GM23338 (cell line): ENCODE measurements at regions not wholly inside any gene's neighbourhood (a gene's known extent, or its start where the extent isn't known, plus 50 kb on each side); places are given as distances from the start of the nearest gene placed in this dataset.

ENCODE experiments used
- CREB1 ChIP-seq: fragments of 250-450 bp; sonication (Bioruptor Pico); IDR thresholded peaks from 2 replicates; pipeline ENCODE4 v1.5.0; 2020; ENCODE audit warnings: low read depth, mild to moderate bottlenecking, moderate library complexity
- CTCF ChIP-seq, 2 experiments: fragments of 200-600 bp in 1 of 2; sonication (generic) in 1 of 2; conservative IDR thresholded peaks; 2 replicates each; pipeline versions ENCODE4 v1.5.1 to v1.6.1; 2016 to 2017; ENCODE audit warnings: antibody characterized with exemption in 2 of 2, low read depth in 2 of 2, mild to moderate bottlenecking in 2 of 2, moderate library complexity in 1 of 2
- ETS1 ChIP-seq: IDR thresholded peaks from 2 replicates; pipeline ENCODE4 v1.6.1; 2016; ENCODE audit warnings: antibody characterized with exemption
- EZH2 ChIP-seq: fragments of 200-600 bp; sonication (generic); IDR thresholded peaks from one replicate; pipeline ENCODE4 v1.8.0; 2017; ENCODE audit warnings: antibody characterized with exemption, mild to moderate bottlenecking, low read depth; ENCODE audit not compliant: unreplicated experiment
- EZH2phosphoT487 ChIP-seq: fragments of 200-600 bp; sonication (generic); IDR thresholded peaks from one replicate; pipeline ENCODE4 v1.8.1; 2018; ENCODE audit warnings: antibody characterized with exemption; ENCODE audit not compliant: unreplicated experiment
- POLR2AphosphoS5 ChIP-seq: IDR thresholded peaks from 2 replicates; pipeline ENCODE4 v1.6.1; 2016; ENCODE audit warnings: antibody characterized with exemption, low read depth
- REST ChIP-seq: IDR thresholded peaks from one replicate; pipeline ENCODE4 v1.6.1; 2018; ENCODE audit warnings: antibody characterized with exemption; ENCODE audit not compliant: unreplicated experiment
- STAT1 ChIP-seq: IDR thresholded peaks from one replicate; pipeline ENCODE4 v1.6.1; 2016; ENCODE audit warnings: antibody characterized with exemption; ENCODE audit not compliant: unreplicated experiment

GRCh38 chr2:150101947-150102346 lies 385.5 kb downstream of the RND3 start:
- TF ChIP-seq CTCF (conservative IDR thresholded peaks at IDR 0.05; ENCODE audit: low read depth in 2 of 2) (no peak), CREB1 (CRISPR knock-in tag) (no peak), EZH2 (no peak), POLR2AphosphoS5 (no peak), REST (no peak), EZH2phosphoT487 (no peak), ETS1 (no peak), STAT1 (no peak)
